CD4-positive, alpha-beta memory T cell (primary cell): ENCODE measurements at regions not wholly inside any gene's neighbourhood (a gene's known extent, or its start where the extent isn't known, plus 50 kb on each side); places are given as distances from the start of the nearest gene placed in this dataset.
A peak's percentile ranks its signal among the peaks of the same experiment; 100 is the strongest.

Source experiments
- CTCF ChIA-PET: fragments of 350-600 bp; sonication (Branson Sonifier 250); formaldehyde crosslinking; loops from one replicate; lab custom pipeline; 2021; ENCODE audit warnings: inconsistent platforms; ENCODE audit not compliant: partially characterized antibody; lab: Charles Lee
- POLR2A ChIA-PET: fragments of 350-600 bp; sonication (Branson Sonifier 250); formaldehyde crosslinking; loops from one replicate; lab custom pipeline; 2021; ENCODE audit not compliant: partially characterized antibody; lab: Charles Lee
- DNase-seq, 5 donors: peaks; one replicate each; pipeline versions ENCODE4 v3.0.0 to v3.0.0-alpha.2; 2020 to 2022; ENCODE audit warnings: mixed read lengths in 1 of 5
- H3K27ac ChIP-seq: one replicate; pipeline ENCODE4 v1.7.0; 2013; ENCODE audit warnings: low read depth, low read length
- H3K27me3 ChIP-seq: 2 replicates; pipeline ENCODE4 v1.7.0; 2013; ENCODE audit warnings: mild to moderate bottlenecking, low read length, moderate library complexity; ENCODE audit not compliant: insufficient read depth
- H3K36me3 ChIP-seq: 2 replicates; pipeline ENCODE4 v1.7.0; 2013; ENCODE audit warnings: mild to moderate bottlenecking, low read length, moderate library complexity; ENCODE audit not compliant: insufficient read depth
- H3K4me1 ChIP-seq: 2 replicates; pipeline ENCODE4 v1.7.0; 2013; ENCODE audit warnings: mild to moderate bottlenecking, low read length, moderate library complexity; ENCODE audit not compliant: insufficient read depth
- H3K4me3 ChIP-seq, 2 donors: one replicate each; pipeline ENCODE4 v1.7.0; 2013; ENCODE audit warnings: low read length in 2 of 2, mild to moderate bottlenecking in 1 of 2
- H3K9me3 ChIP-seq, 2 donors: one replicate each; pipeline ENCODE4 v1.7.0; 2013; ENCODE audit warnings: low read length in 2 of 2, control low read depth in 1 of 2; ENCODE audit not compliant: control insufficient read depth in 1 of 2
- H3K27ac Mint-ChIP-seq, 7 donors: one replicate each; pipeline ENCODE4 v1.8.0; 2020 to 2021; ENCODE audit warnings: mixed read lengths in 7 of 7, mild to moderate bottlenecking in 6 of 7, inconsistent platforms in 3 of 7, moderate library complexity in 3 of 7
- H3K27me3 Mint-ChIP-seq, 2 donors: one replicate each; pipeline ENCODE4 v1.8.0; 2020 to 2021; ENCODE audit warnings: mixed read lengths in 2 of 2
- H3K36me3 Mint-ChIP-seq, 2 donors: one replicate each; pipeline ENCODE4 v1.8.0; 2020 to 2021; ENCODE audit warnings: mixed read lengths in 2 of 2, inconsistent platforms in 1 of 2, mild to moderate bottlenecking in 1 of 2
- H3K4me1 Mint-ChIP-seq, 4 donors: one replicate each; pipeline ENCODE4 v1.8.0; 2020 to 2021; ENCODE audit warnings: mixed read lengths in 4 of 4, mild to moderate bottlenecking in 1 of 4
- H3K4me3 Mint-ChIP-seq, 8 donors: one replicate each; pipeline ENCODE4 v1.8.0; 2020 to 2021; ENCODE audit warnings: mixed read lengths in 8 of 8, mild to moderate bottlenecking in 7 of 8, moderate library complexity in 6 of 8, inconsistent platforms in 3 of 8
- H3K9me3 Mint-ChIP-seq, 8 donors: one replicate each; pipeline ENCODE4 v1.8.0; 2020 to 2021; ENCODE audit warnings: mixed read lengths in 8 of 8, mild to moderate bottlenecking in 5 of 8, inconsistent platforms in 3 of 8, moderate library complexity in 1 of 8
- intact Hi-C: fragments of 100-400 bp; cut with micrococcal nuclease; formaldehyde crosslinking; loops from one replicate; pipeline ENCODE4 v1.15.1; 2023

- Histone ChIP-seq H3K4me3 (no peak overlapping the region), H3K27ac (no peak overlapping the region), H3K27me3 (no peaks in the 10 kb centered on the region), H3K9me3 (no peaks in the 10 kb centered on the region), H3K36me3 (no peaks in the 10 kb centered on the region), H3K4me1 (peaks cover 6% of the 10 kb centered on the region)
- no peak for DNase-seq
- Mint-ChIP-seq H3K36me3 (no peaks in the 10 kb centered on the region), H3K4me1 (peaks cover 5 to 8% (median 7%) of the 10 kb centered on the region in 4 donors), H3K9me3 (peaks cover 0 to 20% (median 6%) of the 10 kb centered on the region in 8 donors), H3K27ac (no peak overlapping the region), H3K4me3 (no peak overlapping the region), H3K27me3 (peaks cover 14 to 27% of the 10 kb centered on the region in 2 donors)
- ChIA-PET POLR2A (no interaction called here), CTCF (no interaction called here)
- intact Hi-C loops, result no loop called here
Observed at GRCh38 chr10:15462253-15462897, 91.3 kb upstream of the FAM171A1 start.

- intact Hi-C loops, result no loop called here
Observed at GRCh38 chr10:15461353-15462108, 90.4 kb upstream of the FAM171A1 start.

GRCh38 chr10:15460661-15461060 is 89.6 kb upstream of the FAM171A1 start:
- Mint-ChIP-seq H3K4me3 (no peak overlapping the region), H3K27ac (no peak overlapping the region), H3K4me1 (peaks cover 5 to 8% (median 7%) of the 10 kb centered on the region in 4 donors), H3K36me3 (no peaks in the 10 kb centered on the region), H3K9me3 (peaks cover 2 to 23% (median 6%) of the 10 kb centered on the region in 8 donors), H3K27me3 (peaks cover 14 to 26% of the 10 kb centered on the region in 2 donors)
- ChIA-PET CTCF (no interaction called here), POLR2A (no interaction called here)
- Histone ChIP-seq H3K27ac (no peak overlapping the region), H3K36me3 (no peaks in the 10 kb centered on the region), H3K4me3 (no peak overlapping the region), H3K4me1 (peaks cover 6% of the 10 kb centered on the region), H3K27me3 (no peaks in the 10 kb centered on the region), H3K9me3 (no peaks in the 10 kb centered on the region)
- DNase-seq, result no peak
- intact Hi-C loops, result no loop called here

More at GRCh38 chr10:15461353-15462108, 90.4 kb upstream of the FAM171A1 start:
- DNase-seq, result no peak
- H3K36me3 ChIP-seq, result no peaks in the 10 kb centered on the region
- Mint-ChIP-seq H3K27ac (no peak overlapping the region), H3K4me1 (peaks cover 5 to 8% (median 7%) of the 10 kb centered on the region in 4 donors), H3K9me3 (peaks cover 2 to 25% (median 6%) of the 10 kb centered on the region in 8 donors), H3K4me3 (peak overlapping the region in 1 of 8 donors; percentile 26), H3K27me3 (peaks cover 13 to 24% of the 10 kb centered on the region in 2 donors), H3K36me3 (no peaks in the 10 kb centered on the region)
- no peak overlapping the region for H3K4me3 ChIP-seq
- POLR2A ChIA-PET, result no interaction called here
- CTCF ChIA-PET, result no interaction called here
- H3K27me3 ChIP-seq, result no peaks in the 10 kb centered on the region
- peaks cover 6% of the 10 kb centered on the region for H3K4me1 ChIP-seq
- no peaks in the 10 kb centered on the region for H3K9me3 ChIP-seq
- no peak overlapping the region for H3K27ac ChIP-seq

- Mint-ChIP-seq H3K4me3 (no peak overlapping the region), H3K9me3 (peaks cover under 1 to 20% (median 6%) of the 10 kb centered on the region in 8 donors), H3K36me3 (no peaks in the 10 kb centered on the region), H3K27me3 (peaks cover 15 to 26% of the 10 kb centered on the region in 2 donors), H3K27ac (no peak overlapping the region), H3K4me1 (peaks cover 5 to 8% (median 7%) of the 10 kb centered on the region in 4 donors)
- POLR2A ChIA-PET, result no interaction called here
- DNase-seq, result no peak
- intact Hi-C loops, result no loop called here
- Histone ChIP-seq H3K27ac (no peak overlapping the region), H3K36me3 (no peaks in the 10 kb centered on the region), H3K9me3 (no peaks in the 10 kb centered on the region), H3K4me1 (peaks cover 6% of the 10 kb centered on the region), H3K4me3 (no peak overlapping the region), H3K27me3 (no peaks in the 10 kb centered on the region)
- CTCF ChIA-PET, result no interaction called here
Observed at GRCh38 chr10:15459218-15459617, 88.1 kb upstream of the FAM171A1 start.

GRCh38 chr10:15457382-15457781 is 86.3 kb upstream of the FAM171A1 start:
- POLR2A ChIA-PET, result no interaction called here
- peaks cover 5 to 8% (median 7%) of the 10 kb centered on the region in 4 donors for H3K4me1 Mint-ChIP-seq
- intact Hi-C loops, result no loop called here
- Histone ChIP-seq H3K4me1 (peaks cover 6% of the 10 kb centered on the region), H3K36me3 (no peaks in the 10 kb centered on the region), H3K4me3 (no peak overlapping the region), H3K27me3 (no peaks in the 10 kb centered on the region), H3K9me3 (no peaks in the 10 kb centered on the region), H3K27ac (no peak overlapping the region)
- H3K4me3 Mint-ChIP-seq, result no peak overlapping the region
- H3K27me3 Mint-ChIP-seq, result peaks cover 12 to 27% of the 10 kb centered on the region in 2 donors
- H3K27ac Mint-ChIP-seq, result no peak overlapping the region
- H3K9me3 Mint-ChIP-seq, result peaks cover 0 to 11% (median 3%) of the 10 kb centered on the region in 8 donors
- no peak for DNase-seq
- CTCF ChIA-PET, result no interaction called here
- H3K36me3 Mint-ChIP-seq, result no peaks in the 10 kb centered on the region

- Mint-ChIP-seq H3K9me3 (peaks cover 0 to 9% (median 3%) of the 10 kb centered on the region in 8 donors), H3K27me3 (peaks cover 17 to 25% of the 10 kb centered on the region in 2 donors), H3K4me1 (peaks cover 5 to 8% (median 7%) of the 10 kb centered on the region in 4 donors), H3K36me3 (no peaks in the 10 kb centered on the region), H3K4me3 (no peak overlapping the region), H3K27ac (no peak overlapping the region)
- H3K4me1 ChIP-seq, result peaks cover 6% of the 10 kb centered on the region
- intact Hi-C loops, result no loop called here
- H3K27ac ChIP-seq, result no peak overlapping the region
- DNase-seq, result no peak
- H3K36me3 ChIP-seq, result no peaks in the 10 kb centered on the region
- POLR2A ChIA-PET, result no interaction called here
- no peaks in the 10 kb centered on the region for H3K9me3 ChIP-seq
- no peaks in the 10 kb centered on the region for H3K27me3 ChIP-seq
- CTCF ChIA-PET, result no interaction called here
- H3K4me3 ChIP-seq, result no peak overlapping the region
Observed at GRCh38 chr10:15455456-15455855, 84.4 kb upstream of the FAM171A1 start.

- H3K27ac ChIP-seq, result no peak overlapping the region
- Mint-ChIP-seq H3K4me1 (peaks cover 5 to 7% (median 7%) of the 10 kb centered on the region in 4 donors), H3K27ac (no peak overlapping the region), H3K9me3 (peaks cover 0 to 5% (median 3%) of the 10 kb centered on the region in 8 donors), H3K36me3 (no peaks in the 10 kb centered on the region), H3K4me3 (no peak overlapping the region), H3K27me3 (peaks cover 14 to 25% of the 10 kb centered on the region in 2 donors)
- DNase-seq, result no peak
- CTCF ChIA-PET, result no interaction called here
- peaks cover 6% of the 10 kb centered on the region for H3K4me1 ChIP-seq
- no peaks in the 10 kb centered on the region for H3K36me3 ChIP-seq
- no peak overlapping the region for H3K4me3 ChIP-seq
- POLR2A ChIA-PET, result no interaction called here
- intact Hi-C loops, result no loop called here
- no peaks in the 10 kb centered on the region for H3K27me3 ChIP-seq
- no peaks in the 10 kb centered on the region for H3K9me3 ChIP-seq
Observed at GRCh38 chr10:15453926-15454325, 82.8 kb upstream of the FAM171A1 start.
